ENCODE measurements at regions not wholly inside any gene's neighbourhood (a gene's known extent, or its start where the extent isn't known, plus 50 kb on each side); places are given as distances from the start of the nearest gene placed in this dataset.
"Not testable (repeated sequence)": the region's sequence is repeated elsewhere in the genome, so short reads cannot be mapped to it uniquely, and the experiment has no call there.

- DNase-seq (ENCODE audit: low spot score): no peak
These were observed 182.7 kb upstream of the PPP1R26 start for GRCh38 chr9:135296735-135297455.

GRCh38 chr9:135297456-135298075 is 182.0 kb upstream of the PPP1R26 start:
- no peak for DNase-seq (ENCODE audit: low spot score)

- DNase-seq (ENCODE audit: low spot score): no peak
These were observed 180.4 kb upstream of the PPP1R26 start for GRCh38 chr9:135299239-135299590.

GRCh38 chr9:135299651-135300345 is 179.8 kb upstream of the PPP1R26 start:
- no peak for DNase-seq (ENCODE audit: low spot score)

GRCh38 chr9:135300346-135301141 is 179.0 kb upstream of the PPP1R26 start:
- no peak for DNase-seq (ENCODE audit: low spot score)

- no peak for DNase-seq (ENCODE audit: low spot score)
These were observed 178.0 kb upstream of the PPP1R26 start for GRCh38 chr9:135301271-135302263.

GRCh38 chr9:135302329-135303279 is 177.0 kb upstream of the PPP1R26 start:
- DNase-seq (ENCODE audit: low spot score): no peak

- DNase-seq (ENCODE audit: low spot score): no peak
These were observed 176.3 kb upstream of the PPP1R26 start for GRCh38 chr9:135303280-135303647.

- DNase-seq (ENCODE audit: low spot score): no peak
These were observed 175.6 kb upstream of the PPP1R26 start for GRCh38 chr9:135303865-135304499.

GRCh38 chr9:135304886-135305285 is 174.7 kb upstream of the PPP1R26 start:
- DNase-seq (ENCODE audit: low spot score): no peak

GRCh38 chr9:135305546-135306180 is 173.9 kb upstream of the PPP1R26 start:
- no peak for DNase-seq (ENCODE audit: low spot score)

- no peak for DNase-seq (ENCODE audit: low spot score)
These were observed 172.9 kb upstream of the PPP1R26 start for GRCh38 chr9:135306699-135307098.

- DNase-seq (ENCODE audit: low spot score): no peak
These were observed 172.3 kb upstream of the PPP1R26 start for GRCh38 chr9:135307300-135307699.

- not testable (repeated sequence) for DNase-seq (ENCODE audit: low spot score)
These were observed 171.7 kb upstream of the PPP1R26 start for GRCh38 chr9:135307919-135308318.

GRCh38 chr9:135308821-135309762 is 170.5 kb upstream of the PPP1R26 start:
- no peak for DNase-seq (ENCODE audit: low spot score)

- no peak for DNase-seq (ENCODE audit: low spot score)
These were observed 169.8 kb upstream of the PPP1R26 start for GRCh38 chr9:135309763-135310125.

- DNase-seq (ENCODE audit: low spot score): no peak
These were observed 169.4 kb upstream of the PPP1R26 start for GRCh38 chr9:135310134-135310533.

- no peak for DNase-seq (ENCODE audit: low spot score)
These were observed 164.0 kb upstream of the PPP1R26 start for GRCh38 chr9:135315572-135315971.

Data from HuH-7.5 (cell line).